ENCODE measurements at regions not wholly inside any gene's neighbourhood (a gene's known extent, or its start where the extent isn't known, plus 50 kb on each side); places are given as distances from the start of the nearest gene placed in this dataset.

GRCh38 chr10:124227055-124227975, 133.9 kb upstream of the CHST15 start:
- no peaks in the 10 kb centered on the region for H3K9me3 ChIP-seq (ENCODE audit: control insufficient read depth in 2 of 2, low read length in 2 of 2)
- H3K4me1 ChIP-seq (ENCODE audit: control insufficient read depth, insufficient read depth, low read length), result peaks cover 18% of the 10 kb centered on the region
- no peaks in the 10 kb centered on the region for H3K36me3 ChIP-seq (ENCODE audit: control insufficient read depth in 2 of 2, insufficient read depth in 2 of 2, low read length in 2 of 2)
- H3K27me3 ChIP-seq (ENCODE audit: control insufficient read depth in 1 of 2, insufficient read depth in 2 of 2, low read length in 2 of 2), result no peaks in the 10 kb centered on the region
- no peak overlapping the region for H3K27ac ChIP-seq (ENCODE audit: low read length)
- H3K4me3 ChIP-seq (ENCODE audit: low read length in 2 of 2), result no peak overlapping the region
- no peak overlapping the region for H3K9ac ChIP-seq (ENCODE audit: low read length in 2 of 2)

DNA sequence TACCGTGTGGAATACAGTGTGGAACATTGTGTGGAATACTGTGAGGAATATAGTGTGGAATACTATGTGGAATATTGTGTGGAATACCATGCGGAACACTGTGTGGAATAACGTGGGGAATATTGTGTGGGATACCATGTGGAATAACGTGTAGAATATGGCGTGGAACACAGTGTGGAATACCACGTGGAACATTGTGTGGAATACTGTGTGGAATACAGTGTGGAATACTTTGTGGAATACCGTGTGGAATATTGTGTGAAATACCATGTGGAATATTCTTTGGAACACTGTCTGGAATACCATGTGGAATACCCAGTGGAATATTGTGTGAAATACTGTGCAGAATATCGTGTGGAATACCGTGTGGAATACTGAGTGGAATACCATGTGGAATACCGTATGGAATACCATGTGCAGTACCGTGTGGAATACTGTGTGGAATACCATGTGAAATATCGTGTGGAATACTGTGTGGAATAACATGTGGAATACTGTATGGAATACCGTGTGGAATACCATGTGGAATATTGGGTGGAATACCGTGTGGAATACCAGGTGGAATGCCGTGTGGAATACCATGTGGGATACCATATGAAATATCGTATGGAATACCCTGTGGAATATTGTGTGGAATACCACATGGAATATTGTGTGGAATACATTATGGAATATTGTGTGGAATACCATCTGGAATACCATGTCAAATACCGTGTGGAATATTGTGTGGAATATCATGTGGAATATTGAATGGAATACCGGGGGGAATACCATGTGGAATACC, 133.1 kb upstream of the CHST15 start:
- no peak overlapping the region for H3K4me3 ChIP-seq (ENCODE audit: low read length in 2 of 2)
- H3K36me3 ChIP-seq (ENCODE audit: control insufficient read depth in 2 of 2, insufficient read depth in 2 of 2, low read length in 2 of 2), result no peaks in the 10 kb centered on the region
- H3K4me1 ChIP-seq (ENCODE audit: control insufficient read depth, insufficient read depth, low read length), result peaks cover 23% of the 10 kb centered on the region
- H3K9me3 ChIP-seq (ENCODE audit: control insufficient read depth in 2 of 2, low read length in 2 of 2), result no peaks in the 10 kb centered on the region
- H3K27ac ChIP-seq (ENCODE audit: low read length), result no peak overlapping the region
- no peaks in the 10 kb centered on the region for H3K27me3 ChIP-seq (ENCODE audit: control insufficient read depth in 1 of 2, insufficient read depth in 2 of 2, low read length in 2 of 2)
- no peak overlapping the region for H3K9ac ChIP-seq (ENCODE audit: low read length in 2 of 2)

- Histone ChIP-seq H3K4me3 (ENCODE audit: low read length in 2 of 2) (no peak overlapping the region), H3K27ac (ENCODE audit: low read length) (no peak overlapping the region)
Measured at GRCh38 chr10:124225467-124226270, 132.3 kb upstream of the CHST15 start.

DNA sequence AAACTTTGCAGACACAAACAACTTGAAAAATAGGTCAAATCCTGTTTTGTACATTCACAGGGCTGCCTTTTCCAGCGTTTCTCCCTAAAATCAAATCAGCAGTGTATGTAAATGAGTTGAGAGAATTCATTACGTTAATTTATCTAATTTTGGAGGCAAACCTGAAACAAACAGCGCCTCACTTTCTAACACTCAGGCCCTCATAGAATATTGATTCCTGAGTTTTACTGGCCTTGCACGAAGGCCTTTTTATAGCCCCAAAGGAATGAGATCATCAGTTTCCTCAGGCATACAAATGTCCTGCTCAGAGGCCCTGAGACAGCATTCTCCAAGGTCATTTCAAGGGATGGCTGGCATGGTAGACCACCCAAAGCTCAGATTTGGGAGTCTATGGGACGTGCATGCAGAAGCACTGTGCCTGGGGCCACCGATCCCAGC, 131.7 kb upstream of the CHST15 start:
- Histone ChIP-seq H3K4me3 (ENCODE audit: low read length in 2 of 2) (no peak overlapping the region), H3K4me1 (ENCODE audit: control insufficient read depth, insufficient read depth, low read length) (peaks cover 34% of the 10 kb centered on the region), H3K36me3 (ENCODE audit: control insufficient read depth in 2 of 2, insufficient read depth in 2 of 2, low read length in 2 of 2) (no peaks in the 10 kb centered on the region), H3K9ac (ENCODE audit: low read length in 2 of 2) (no peak overlapping the region), H3K27me3 (ENCODE audit: control insufficient read depth in 1 of 2, insufficient read depth in 2 of 2, low read length in 2 of 2) (no peaks in the 10 kb centered on the region), H3K27ac (ENCODE audit: low read length) (no peak overlapping the region), H3K9me3 (ENCODE audit: control insufficient read depth in 2 of 2, low read length in 2 of 2) (no peaks in the 10 kb centered on the region)

More at GRCh38 chr10:124225467-124226270, 132.3 kb upstream of the CHST15 start:
- Histone ChIP-seq H3K9me3 (ENCODE audit: control insufficient read depth in 2 of 2, low read length in 2 of 2) (no peaks in the 10 kb centered on the region), H3K4me1 (ENCODE audit: control insufficient read depth, insufficient read depth, low read length) (peaks cover 31% of the 10 kb centered on the region), H3K36me3 (ENCODE audit: control insufficient read depth in 2 of 2, insufficient read depth in 2 of 2, low read length in 2 of 2) (no peaks in the 10 kb centered on the region), H3K27me3 (ENCODE audit: control insufficient read depth in 1 of 2, insufficient read depth in 2 of 2, low read length in 2 of 2) (no peaks in the 10 kb centered on the region), H3K9ac (ENCODE audit: low read length in 2 of 2) (no peak overlapping the region)

- no peak overlapping the region for H3K9ac ChIP-seq (ENCODE audit: low read length in 2 of 2)
- no peak overlapping the region for H3K27ac ChIP-seq (ENCODE audit: low read length)
- H3K4me1 ChIP-seq (ENCODE audit: control insufficient read depth, insufficient read depth, low read length), result peaks cover 34% of the 10 kb centered on the region
Measured at GRCh38 chr10:124224331-124225028, 131.1 kb upstream of the CHST15 start.

GRCh38 chr10:124223711-124224085, 130.3 kb upstream of the CHST15 start:
- Histone ChIP-seq H3K27ac (ENCODE audit: low read length) (no peak overlapping the region), H3K4me3 (ENCODE audit: low read length in 2 of 2) (no peak overlapping the region), H3K9me3 (ENCODE audit: control insufficient read depth in 2 of 2, low read length in 2 of 2) (no peaks in the 10 kb centered on the region), H3K9ac (ENCODE audit: low read length in 2 of 2) (no peak overlapping the region), H3K27me3 (ENCODE audit: control insufficient read depth in 1 of 2, insufficient read depth in 2 of 2, low read length in 2 of 2) (no peaks in the 10 kb centered on the region), H3K36me3 (ENCODE audit: control insufficient read depth in 2 of 2, insufficient read depth in 2 of 2, low read length in 2 of 2) (no peaks in the 10 kb centered on the region), H3K4me1 (ENCODE audit: control insufficient read depth, insufficient read depth, low read length) (peaks cover 34% of the 10 kb centered on the region)

More at GRCh38 chr10:124224331-124225028, 131.1 kb upstream of the CHST15 start:
- H3K36me3 ChIP-seq (ENCODE audit: control insufficient read depth in 2 of 2, insufficient read depth in 2 of 2, low read length in 2 of 2), result no peaks in the 10 kb centered on the region
- H3K9me3 ChIP-seq (ENCODE audit: control insufficient read depth in 2 of 2, low read length in 2 of 2), result no peaks in the 10 kb centered on the region
- no peaks in the 10 kb centered on the region for H3K27me3 ChIP-seq (ENCODE audit: control insufficient read depth in 1 of 2, insufficient read depth in 2 of 2, low read length in 2 of 2)
- no peak overlapping the region for H3K4me3 ChIP-seq (ENCODE audit: low read length in 2 of 2)

DNA sequence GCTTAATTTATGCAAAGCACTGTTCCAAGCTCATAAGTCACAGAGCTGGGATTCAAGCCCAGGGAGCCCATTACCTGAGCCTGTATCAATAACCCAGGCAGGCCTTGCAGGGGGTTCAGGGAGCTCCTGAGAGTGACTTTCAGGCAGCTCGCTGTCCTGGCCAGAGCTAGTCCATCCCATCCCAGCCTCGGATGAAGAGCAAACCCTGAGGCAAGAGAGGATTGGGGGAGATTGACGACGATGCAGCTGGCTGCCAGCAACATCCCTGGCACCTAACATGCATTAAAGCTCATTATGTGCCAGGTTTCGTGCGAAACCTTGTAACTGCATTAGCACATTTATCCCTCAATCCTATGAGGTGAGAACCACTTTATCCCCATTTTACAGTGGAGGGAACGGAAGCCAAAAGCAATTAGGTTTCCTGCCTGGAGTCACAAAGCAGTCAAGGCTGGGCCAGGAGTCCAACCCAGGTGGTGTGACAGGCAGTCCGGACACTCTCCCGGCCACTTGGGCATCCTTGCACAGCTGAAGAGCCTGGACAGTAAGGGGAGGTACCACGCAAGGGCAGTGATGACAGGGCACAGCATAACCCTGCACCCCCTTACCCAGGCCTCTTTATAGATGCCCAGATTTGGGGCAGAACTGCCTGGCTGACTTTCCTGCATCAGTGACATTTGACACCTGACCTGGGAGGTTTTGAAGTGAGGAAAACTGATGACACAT, 129.8 kb upstream of the CHST15 start:
- no peaks in the 10 kb centered on the region for H3K9me3 ChIP-seq (ENCODE audit: control insufficient read depth in 2 of 2, low read length in 2 of 2)
- H3K27me3 ChIP-seq (ENCODE audit: control insufficient read depth in 1 of 2, insufficient read depth in 2 of 2, low read length in 2 of 2), result no peaks in the 10 kb centered on the region
- no peak overlapping the region for H3K9ac ChIP-seq (ENCODE audit: low read length in 2 of 2)
- H3K27ac ChIP-seq (ENCODE audit: low read length), result no peak overlapping the region
- H3K36me3 ChIP-seq (ENCODE audit: control insufficient read depth in 2 of 2, insufficient read depth in 2 of 2, low read length in 2 of 2), result no peaks in the 10 kb centered on the region
- no peak overlapping the region for H3K4me3 ChIP-seq (ENCODE audit: low read length in 2 of 2)
- H3K4me1 ChIP-seq (ENCODE audit: control insufficient read depth, insufficient read depth, low read length), result peaks cover 34% of the 10 kb centered on the region

DNA sequence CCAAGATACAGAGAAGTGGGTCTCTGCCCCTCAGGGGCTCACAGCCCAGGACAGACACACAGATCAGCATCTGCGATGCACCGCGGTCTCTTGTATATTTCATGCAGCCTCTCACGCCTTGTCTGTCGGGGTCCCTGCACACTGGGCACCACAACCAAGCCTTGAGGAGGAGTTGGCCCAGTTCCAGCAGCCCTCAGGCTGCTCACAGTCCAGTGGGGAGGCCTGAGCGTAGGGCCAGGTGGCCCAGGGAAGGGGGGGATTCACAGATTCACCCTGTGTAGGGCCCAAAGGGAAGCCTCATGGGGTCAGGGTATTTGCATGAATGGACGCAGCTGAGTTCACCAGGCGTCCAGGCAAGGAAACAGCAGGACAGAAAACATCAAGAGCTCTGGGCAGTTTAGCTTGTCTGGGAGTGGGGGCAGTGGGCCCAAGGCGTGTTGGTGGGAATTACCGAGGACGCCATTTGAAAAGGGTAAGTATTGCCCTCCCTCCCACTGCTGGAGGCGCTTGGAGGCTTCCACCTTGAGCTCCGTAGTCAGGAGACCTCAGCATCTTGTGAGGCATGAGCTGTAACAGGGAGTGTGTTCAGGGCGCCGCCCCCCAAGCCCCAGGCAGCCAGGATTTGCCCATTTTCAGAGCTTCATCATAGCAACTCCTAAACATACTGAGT, 129.1 kb upstream of the CHST15 start:
- Histone ChIP-seq H3K27me3 (ENCODE audit: control insufficient read depth in 1 of 2, insufficient read depth in 2 of 2, low read length in 2 of 2) (no peaks in the 10 kb centered on the region), H3K36me3 (ENCODE audit: control insufficient read depth in 2 of 2, insufficient read depth in 2 of 2, low read length in 2 of 2) (no peaks in the 10 kb centered on the region), H3K9ac (ENCODE audit: low read length in 2 of 2) (no peak overlapping the region), H3K27ac (ENCODE audit: low read length) (no peak overlapping the region), H3K9me3 (ENCODE audit: control insufficient read depth in 2 of 2, low read length in 2 of 2) (no peaks in the 10 kb centered on the region), H3K4me1 (ENCODE audit: control insufficient read depth, insufficient read depth, low read length) (peaks cover 34% of the 10 kb centered on the region), H3K4me3 (ENCODE audit: low read length in 2 of 2) (no peak overlapping the region)

Measured in stomach smooth muscle (tissue), 2 donors.